ENCODE measurements at regions not wholly inside any gene's neighbourhood (a gene's known extent, or its start where the extent isn't known, plus 50 kb on each side); places are given as distances from the start of the nearest gene placed in this dataset.

GRCh38 chr5:105565531-105565930, 2002.9 kb upstream of the NUDT12 start:
- no peaks in the 10 kb centered on the region for H3K4me1 Mint-ChIP-seq
- H3K4me1 ChIP-seq (ENCODE audit: insufficient read depth, low read length), result no peaks in the 10 kb centered on the region
- CTCF ChIA-PET, result no interaction called here
- no peak overlapping the region for H3K27ac Mint-ChIP-seq
- H3K36me3 Mint-ChIP-seq, result no peaks in the 10 kb centered on the region
- no peaks in the 10 kb centered on the region for H3K27me3 ChIP-seq (ENCODE audit: insufficient read depth, low read length, poor library complexity, severe bottlenecking)
- POLR2A ChIA-PET, result no interaction called here
- no peak overlapping the region for H3K4me3 ChIP-seq (ENCODE audit: low read length)
- no peak overlapping the region for H3K4me3 Mint-ChIP-seq
- peaks cover 2 to 37% (median 10%) of the 10 kb centered on the region in 5 donors for H3K9me3 Mint-ChIP-seq
- DNase-seq, result no peak
- no peaks in the 10 kb centered on the region for H3K27me3 Mint-ChIP-seq
- no peak overlapping the region for H3K27ac ChIP-seq (ENCODE audit: low read depth, low read length)
- H3K9me3 ChIP-seq (ENCODE audit: low read length), result no peaks in the 10 kb centered on the region
- no peaks in the 10 kb centered on the region for H3K36me3 ChIP-seq (ENCODE audit: insufficient read depth, low read length)

- no peak for DNase-seq
- Histone ChIP-seq H3K4me1 (ENCODE audit: insufficient read depth, low read length) (no peaks in the 10 kb centered on the region), H3K27me3 (ENCODE audit: insufficient read depth, low read length, poor library complexity, severe bottlenecking) (no peaks in the 10 kb centered on the region), H3K27ac (ENCODE audit: low read depth, low read length) (no peak overlapping the region), H3K36me3 (ENCODE audit: insufficient read depth, low read length) (no peaks in the 10 kb centered on the region), H3K4me3 (ENCODE audit: low read length) (no peak overlapping the region), H3K9me3 (ENCODE audit: low read length) (no peaks in the 10 kb centered on the region)
- Mint-ChIP-seq H3K4me3 (no peak overlapping the region), H3K4me1 (no peaks in the 10 kb centered on the region), H3K9me3 (peaks cover 2 to 36% (median 10%) of the 10 kb centered on the region in 5 donors), H3K36me3 (no peaks in the 10 kb centered on the region), H3K27me3 (no peaks in the 10 kb centered on the region), H3K27ac (no peak overlapping the region)
- ChIA-PET CTCF (no interaction called here), POLR2A (no interaction called here)
Measured at GRCh38 chr5:105563842-105564241, 2001.3 kb upstream of the NUDT12 start.

GRCh38 chr5:105554568-105555169, 1992.1 kb upstream of the NUDT12 start:
- Mint-ChIP-seq H3K36me3 (no peaks in the 10 kb centered on the region), H3K27me3 (no peaks in the 10 kb centered on the region), H3K27ac (no peak overlapping the region), H3K4me1 (no peaks in the 10 kb centered on the region), H3K4me3 (no peak overlapping the region), H3K9me3 (peaks cover 2 to 11% (median 6%) of the 10 kb centered on the region in 5 donors)
- no peaks in the 10 kb centered on the region for H3K4me1 ChIP-seq (ENCODE audit: insufficient read depth, low read length)
- H3K4me3 ChIP-seq (ENCODE audit: low read length), result no peak overlapping the region
- POLR2A ChIA-PET, result no interaction called here
- H3K9me3 ChIP-seq (ENCODE audit: low read length), result no peaks in the 10 kb centered on the region
- no peak overlapping the region for H3K27ac ChIP-seq (ENCODE audit: low read depth, low read length)
- CTCF ChIA-PET, result no interaction called here
- DNase-seq, result no peak
- no peaks in the 10 kb centered on the region for H3K36me3 ChIP-seq (ENCODE audit: insufficient read depth, low read length)
- H3K27me3 ChIP-seq (ENCODE audit: insufficient read depth, low read length, poor library complexity, severe bottlenecking), result no peaks in the 10 kb centered on the region

- no peaks in the 10 kb centered on the region for H3K9me3 ChIP-seq (ENCODE audit: low read length)
- peaks cover 0 to 10% (median 4%) of the 10 kb centered on the region in 5 donors for H3K9me3 Mint-ChIP-seq
- H3K36me3 ChIP-seq (ENCODE audit: insufficient read depth, low read length), result no peaks in the 10 kb centered on the region
- ChIA-PET CTCF (no interaction called here), POLR2A (no interaction called here)
- DNase-seq, result no peak
- H3K27ac Mint-ChIP-seq, result no peak overlapping the region
- H3K4me3 Mint-ChIP-seq, result no peak overlapping the region
- H3K4me1 Mint-ChIP-seq, result no peaks in the 10 kb centered on the region
- H3K36me3 Mint-ChIP-seq, result no peaks in the 10 kb centered on the region
- H3K27me3 ChIP-seq (ENCODE audit: insufficient read depth, low read length, poor library complexity, severe bottlenecking), result no peaks in the 10 kb centered on the region
- H3K4me1 ChIP-seq (ENCODE audit: insufficient read depth, low read length), result no peaks in the 10 kb centered on the region
- no peak overlapping the region for H3K4me3 ChIP-seq (ENCODE audit: low read length)
- no peaks in the 10 kb centered on the region for H3K27me3 Mint-ChIP-seq
- H3K27ac ChIP-seq (ENCODE audit: low read depth, low read length), result no peak overlapping the region
Measured at GRCh38 chr5:105544300-105544699, 1981.7 kb upstream of the NUDT12 start.

GRCh38 chr5:105536675-105537074, 1974.1 kb upstream of the NUDT12 start:
- DNase-seq, result no peak
- Histone ChIP-seq H3K36me3 (ENCODE audit: insufficient read depth, low read length) (no peaks in the 10 kb centered on the region), H3K9me3 (ENCODE audit: low read length) (no peaks in the 10 kb centered on the region), H3K4me1 (ENCODE audit: insufficient read depth, low read length) (no peaks in the 10 kb centered on the region), H3K4me3 (ENCODE audit: low read length) (no peak overlapping the region), H3K27ac (ENCODE audit: low read depth, low read length) (no peak overlapping the region), H3K27me3 (ENCODE audit: insufficient read depth, low read length, poor library complexity, severe bottlenecking) (no peaks in the 10 kb centered on the region)
- CTCF ChIA-PET, result no interaction called here
- Mint-ChIP-seq H3K4me1 (no peaks in the 10 kb centered on the region), H3K9me3 (peaks cover 0 to 17% (median 3%) of the 10 kb centered on the region in 5 donors), H3K27ac (no peak overlapping the region), H3K27me3 (no peaks in the 10 kb centered on the region), H3K4me3 (no peak overlapping the region), H3K36me3 (no peaks in the 10 kb centered on the region)
- POLR2A ChIA-PET, result no interaction called here

- Histone ChIP-seq H3K4me1 (ENCODE audit: insufficient read depth, low read length) (no peaks in the 10 kb centered on the region), H3K9me3 (ENCODE audit: low read length) (no peaks in the 10 kb centered on the region), H3K4me3 (ENCODE audit: low read length) (no peak overlapping the region), H3K27me3 (ENCODE audit: insufficient read depth, low read length, poor library complexity, severe bottlenecking) (no peaks in the 10 kb centered on the region), H3K36me3 (ENCODE audit: insufficient read depth, low read length) (no peaks in the 10 kb centered on the region), H3K27ac (ENCODE audit: low read depth, low read length) (no peak overlapping the region)
- Mint-ChIP-seq H3K4me3 (no peak overlapping the region), H3K36me3 (no peaks in the 10 kb centered on the region), H3K27ac (no peak overlapping the region), H3K4me1 (no peaks in the 10 kb centered on the region), H3K9me3 (peaks cover 7 to 46% (median 12%) of the 10 kb centered on the region in 5 donors), H3K27me3 (no peaks in the 10 kb centered on the region)
- no peak for DNase-seq
- ChIA-PET CTCF (no interaction called here), POLR2A (no interaction called here)
Measured at GRCh38 chr5:105530716-105531261, 1968.2 kb upstream of the NUDT12 start.

GRCh38 chr5:105529851-105530250, 1967.3 kb upstream of the NUDT12 start:
- no peak overlapping the region for H3K27ac Mint-ChIP-seq
- POLR2A ChIA-PET, result no interaction called here
- Histone ChIP-seq H3K36me3 (ENCODE audit: insufficient read depth, low read length) (no peaks in the 10 kb centered on the region), H3K27me3 (ENCODE audit: insufficient read depth, low read length, poor library complexity, severe bottlenecking) (no peaks in the 10 kb centered on the region), H3K27ac (ENCODE audit: low read depth, low read length) (no peak overlapping the region), H3K9me3 (ENCODE audit: low read length) (no peaks in the 10 kb centered on the region), H3K4me3 (ENCODE audit: low read length) (no peak overlapping the region), H3K4me1 (ENCODE audit: insufficient read depth, low read length) (no peaks in the 10 kb centered on the region)
- no peak for DNase-seq
- CTCF ChIA-PET, result no interaction called here
- H3K9me3 Mint-ChIP-seq, result peaks cover 7 to 46% (median 12%) of the 10 kb centered on the region in 5 donors
- H3K4me1 Mint-ChIP-seq, result no peaks in the 10 kb centered on the region
- H3K27me3 Mint-ChIP-seq, result no peaks in the 10 kb centered on the region
- no peaks in the 10 kb centered on the region for H3K36me3 Mint-ChIP-seq
- no peak overlapping the region for H3K4me3 Mint-ChIP-seq

GRCh38 chr5:105508519-105508918, 1945.9 kb upstream of the NUDT12 start:
- Histone ChIP-seq H3K4me3 (ENCODE audit: low read length) (no peak overlapping the region), H3K4me1 (ENCODE audit: insufficient read depth, low read length) (no peaks in the 10 kb centered on the region), H3K27me3 (ENCODE audit: insufficient read depth, low read length, poor library complexity, severe bottlenecking) (no peaks in the 10 kb centered on the region), H3K27ac (ENCODE audit: low read depth, low read length) (no peak overlapping the region), H3K9me3 (ENCODE audit: low read length) (no peaks in the 10 kb centered on the region), H3K36me3 (ENCODE audit: insufficient read depth, low read length) (no peaks in the 10 kb centered on the region)
- Mint-ChIP-seq H3K36me3 (no peaks in the 10 kb centered on the region), H3K9me3 (peaks cover 2 to 46% (median 13%) of the 10 kb centered on the region in 5 donors), H3K27me3 (no peaks in the 10 kb centered on the region), H3K4me1 (no peaks in the 10 kb centered on the region), H3K27ac (no peak overlapping the region), H3K4me3 (no peak overlapping the region)
- ChIA-PET CTCF (no interaction called here), POLR2A (no interaction called here)
- DNase-seq, result no peak

All from CD8-positive, alpha-beta memory T cell (primary cell).